Mesodermal cell (in vitro differentiated cells): ENCODE measurements at regions not wholly inside any gene's neighbourhood (a gene's known extent, or its start where the extent isn't known, plus 50 kb on each side); places are given as distances from the start of the nearest gene placed in this dataset.

ENCODE experiments used
- H3K27ac ChIP-seq: 2 replicates; pipeline ENCODE4 v1.7.0; 2013; ENCODE audit warnings: mild to moderate bottlenecking, low read depth, low read length, moderate library complexity; ENCODE audit not compliant: severe bottlenecking
- H3K36me3 ChIP-seq: 2 replicates; pipeline ENCODE4 v1.7.1; 2013; ENCODE audit warnings: mild to moderate bottlenecking, low read length, moderate library complexity; ENCODE audit not compliant: control insufficient read depth, insufficient read depth
- H3K4me1 ChIP-seq: one replicate; pipeline ENCODE4 v1.7.1; 2013; ENCODE audit warnings: mild to moderate bottlenecking, low read length; ENCODE audit not compliant: insufficient read depth, control insufficient read depth, poor library complexity, severe bottlenecking
- H3K4me3 ChIP-seq: 2 replicates; pipeline ENCODE4 v1.7.0; 2013; ENCODE audit warnings: low read length, control low read depth, mild to moderate bottlenecking; ENCODE audit not compliant: insufficient read depth, poor library complexity, severe bottlenecking; ENCODE audit errors: extremely low read depth
- H3K9me3 ChIP-seq: 2 replicates; pipeline ENCODE4 v1.7.1; 2013; ENCODE audit warnings: mild to moderate bottlenecking, low read length, moderate library complexity; ENCODE audit not compliant: control insufficient read depth
- whole genome bisulfite sequencing, 2 experiments: methylation state at CpG; one replicate each; pipeline ENCODE4 v1.1.5; 2013; ENCODE audit warnings: missing lambda C conversion rate in 2 of 2; ENCODE audit not compliant: insufficient coverage in 2 of 2; 5-methylcytosine and 5-hydroxymethylcytosine counted together

DNA sequence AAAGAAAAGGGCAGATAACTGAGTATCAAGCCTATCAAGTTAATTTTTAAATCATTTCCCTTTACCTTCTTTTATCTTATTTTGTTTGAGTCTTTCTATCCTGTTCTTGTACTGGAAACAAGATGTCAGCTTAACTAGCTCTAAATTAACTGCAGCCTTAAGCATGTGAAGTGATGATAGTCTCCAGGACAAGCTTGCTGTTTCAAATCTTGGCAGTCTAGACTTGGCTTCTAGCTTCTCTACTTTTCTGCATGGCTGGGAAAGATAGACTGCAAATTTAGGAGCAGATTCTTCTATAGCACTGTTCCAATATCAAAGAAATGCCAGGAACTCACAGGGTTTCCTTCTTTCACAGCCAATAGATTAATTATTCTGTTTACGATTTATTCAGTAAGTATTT is 1034.4 kb downstream of the TUSC7 start:
- Histone ChIP-seq H3K4me1 (no peaks in the 10 kb centered on the region), H3K27ac (no peak overlapping the region), H3K36me3 (no peaks in the 10 kb centered on the region), H3K4me3 (no peak overlapping the region), H3K9me3 (no peaks in the 10 kb centered on the region)
- WGBS, 2 experiments: no CpG with 5 or more reads among the region's 1 CpG

DNA sequence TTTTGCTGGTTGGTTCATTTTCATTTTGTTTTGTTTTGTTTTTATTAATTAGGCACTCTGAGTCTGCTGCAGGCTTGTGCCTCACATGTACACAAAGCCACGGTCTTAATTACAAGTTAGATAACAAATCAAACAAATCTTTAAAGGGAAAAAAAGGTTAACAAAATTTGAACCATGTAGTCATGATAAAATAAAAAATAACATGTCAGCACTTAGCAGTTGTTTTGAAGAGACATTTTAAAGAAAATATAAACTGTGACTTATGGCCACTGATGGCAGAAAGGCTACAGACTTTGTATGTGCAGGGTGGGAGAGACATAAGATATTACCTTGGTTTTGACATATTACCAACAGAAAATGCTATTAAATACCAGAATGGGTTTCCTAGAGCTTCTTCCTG is 1035.4 kb downstream of the TUSC7 start:
- WGBS, 2 experiments: no CpG with 5 or more reads among the region's 1 CpG
- no peak overlapping the region for H3K27ac ChIP-seq
- no peaks in the 10 kb centered on the region for H3K4me1 ChIP-seq
- H3K4me3 ChIP-seq: no peak overlapping the region
- H3K36me3 ChIP-seq: no peaks in the 10 kb centered on the region
- no peaks in the 10 kb centered on the region for H3K9me3 ChIP-seq

DNA sequence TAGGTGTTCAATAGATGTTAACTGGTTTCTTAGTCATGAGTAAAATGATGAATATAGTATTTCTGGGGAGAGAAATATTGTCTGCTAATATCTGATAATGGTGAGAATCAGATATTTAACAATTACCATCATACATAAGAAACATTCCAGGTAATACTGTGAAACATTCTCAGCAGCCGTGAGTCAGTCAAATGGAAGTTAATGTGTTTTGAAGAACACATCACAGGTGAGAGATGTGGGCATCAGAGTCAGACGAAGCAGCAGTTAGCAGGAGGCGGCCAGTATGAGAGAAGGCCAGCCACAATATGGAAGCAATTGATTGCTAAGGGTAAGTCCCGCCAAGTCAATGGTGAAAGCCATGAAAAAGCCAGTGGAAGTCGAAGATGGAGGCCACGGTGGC is 1035.9 kb downstream of the TUSC7 start:
- no peak overlapping the region for H3K27ac ChIP-seq
- H3K36me3 ChIP-seq: no peaks in the 10 kb centered on the region
- H3K4me1 ChIP-seq: no peaks in the 10 kb centered on the region
- 80 to 85% methylated on average over 5 to 6 of the region's 6 CpGs for WGBS, 2 experiments
- no peaks in the 10 kb centered on the region for H3K9me3 ChIP-seq
- H3K4me3 ChIP-seq: no peak overlapping the region

DNA sequence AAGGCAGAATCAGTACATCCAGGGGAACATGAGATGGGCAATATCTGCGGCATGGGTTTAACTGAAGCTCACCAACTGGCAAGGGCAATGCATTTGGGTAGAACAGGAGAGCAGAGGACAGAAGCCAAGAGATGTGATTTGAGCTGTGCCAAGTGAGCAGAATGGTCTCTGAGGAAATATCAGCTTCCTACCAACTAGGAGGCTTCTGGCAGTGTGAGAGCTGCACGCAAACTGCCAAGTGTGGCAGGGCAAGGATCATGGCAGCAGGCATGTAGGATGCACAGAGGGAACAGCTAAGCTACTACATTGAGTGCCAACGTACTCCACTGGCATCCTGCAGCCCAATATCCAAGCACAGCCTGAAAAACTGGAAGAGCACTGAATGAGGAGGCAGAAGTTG is 1036.5 kb downstream of the TUSC7 start:
- WGBS, 2 experiments: 52 to 86% methylated on average over 2 of the region's 3 CpGs
- no peaks in the 10 kb centered on the region for H3K4me1 ChIP-seq
- H3K36me3 ChIP-seq: no peaks in the 10 kb centered on the region
- H3K27ac ChIP-seq: no peak overlapping the region
- no peaks in the 10 kb centered on the region for H3K9me3 ChIP-seq
- H3K4me3 ChIP-seq: no peak overlapping the region

DNA sequence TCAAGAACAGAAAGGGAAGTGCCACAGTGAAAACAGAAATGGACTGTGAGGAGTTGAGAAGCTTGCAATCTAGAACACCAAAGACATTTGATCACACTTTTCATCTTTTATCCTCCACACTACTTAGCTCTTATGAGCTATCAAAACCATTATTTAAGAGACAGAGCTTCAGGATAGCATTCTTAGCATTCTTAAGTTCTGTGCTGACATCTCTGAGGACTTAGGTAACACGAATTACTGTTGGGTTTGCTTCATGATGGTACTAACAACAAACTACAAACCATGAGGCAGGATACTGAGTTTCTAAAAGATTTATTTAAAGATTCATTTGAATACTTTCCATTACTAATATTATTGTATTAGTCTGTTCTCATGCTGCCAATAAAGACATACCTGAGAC is 1038.6 kb downstream of the TUSC7 start:
- no peaks in the 10 kb centered on the region for H3K9me3 ChIP-seq
- H3K4me3 ChIP-seq: no peak overlapping the region
- H3K36me3 ChIP-seq: no peaks in the 10 kb centered on the region
- no CpG with 5 or more reads among the region's 1 CpG for WGBS, 2 experiments
- H3K27ac ChIP-seq: no peak overlapping the region
- no peaks in the 10 kb centered on the region for H3K4me1 ChIP-seq

DNA sequence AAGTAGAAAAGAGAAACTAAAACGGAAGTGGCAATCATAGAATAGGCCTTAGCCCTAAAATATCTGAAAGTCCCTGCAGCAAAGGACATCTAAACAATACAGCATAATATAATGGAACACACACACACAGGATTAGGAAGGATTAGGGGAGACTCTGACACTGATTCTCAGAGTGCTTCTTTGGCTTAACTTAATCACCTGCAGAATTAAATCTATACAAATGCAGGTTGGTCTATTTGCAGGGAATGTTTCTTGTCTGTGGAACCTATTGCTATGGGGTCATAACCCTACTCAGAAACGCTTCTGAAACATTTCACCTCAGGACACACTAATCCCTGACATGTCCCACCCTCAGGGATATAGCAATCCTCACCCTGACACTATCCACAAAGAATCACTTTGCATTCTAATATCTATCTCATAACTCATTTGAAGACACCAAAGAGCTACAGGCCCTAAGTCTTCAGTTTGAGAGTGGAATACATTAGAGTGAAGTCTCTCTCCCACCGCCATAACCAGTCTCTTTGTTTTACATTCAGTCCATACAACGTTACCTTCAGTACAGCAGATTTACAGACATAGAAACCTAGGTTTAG is 1041.2 kb downstream of the TUSC7 start:
- no peak overlapping the region for H3K4me3 ChIP-seq
- 80% methylated on average over 1 of the region's 4 CpGs; no CpG with 5 or more reads in 1 of the 2 experiments for WGBS, 2 experiments
- no peaks in the 10 kb centered on the region for H3K4me1 ChIP-seq

DNA sequence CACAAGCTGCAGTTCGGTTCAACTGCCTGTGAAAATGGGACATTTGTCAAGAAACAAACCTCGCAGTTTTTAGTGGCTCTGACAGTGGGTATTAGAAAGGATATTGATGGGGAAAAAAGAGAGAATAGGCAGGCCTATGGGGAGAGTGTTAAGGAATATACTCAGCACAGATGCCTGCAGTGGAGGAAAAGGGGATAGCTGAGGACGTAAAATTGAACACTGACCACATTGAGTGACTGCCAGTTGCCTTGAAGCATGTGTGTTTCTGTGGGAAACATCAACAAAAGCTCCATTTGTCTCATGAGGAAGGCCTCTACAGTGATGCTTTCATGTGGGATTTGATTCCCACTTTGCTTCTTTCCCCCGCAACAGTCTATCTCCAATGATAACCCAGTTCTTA is 1042.1 kb downstream of the TUSC7 start:
- 85 to 97% methylated on average over 3 to 4 of the region's 4 CpGs for whole genome bisulfite sequencing, 2 experiments
- no peaks in the 10 kb centered on the region for H3K9me3 ChIP-seq
- no peaks in the 10 kb centered on the region for H3K4me1 ChIP-seq
- no peak overlapping the region for H3K4me3 ChIP-seq
- H3K27ac ChIP-seq: no peak overlapping the region
- H3K36me3 ChIP-seq: no peaks in the 10 kb centered on the region

More for the DNA sequence above, 1041.2 kb downstream of the TUSC7 start:
- no peaks in the 10 kb centered on the region for H3K9me3 ChIP-seq
- H3K27ac ChIP-seq: no peak overlapping the region
- no peaks in the 10 kb centered on the region for H3K36me3 ChIP-seq

DNA sequence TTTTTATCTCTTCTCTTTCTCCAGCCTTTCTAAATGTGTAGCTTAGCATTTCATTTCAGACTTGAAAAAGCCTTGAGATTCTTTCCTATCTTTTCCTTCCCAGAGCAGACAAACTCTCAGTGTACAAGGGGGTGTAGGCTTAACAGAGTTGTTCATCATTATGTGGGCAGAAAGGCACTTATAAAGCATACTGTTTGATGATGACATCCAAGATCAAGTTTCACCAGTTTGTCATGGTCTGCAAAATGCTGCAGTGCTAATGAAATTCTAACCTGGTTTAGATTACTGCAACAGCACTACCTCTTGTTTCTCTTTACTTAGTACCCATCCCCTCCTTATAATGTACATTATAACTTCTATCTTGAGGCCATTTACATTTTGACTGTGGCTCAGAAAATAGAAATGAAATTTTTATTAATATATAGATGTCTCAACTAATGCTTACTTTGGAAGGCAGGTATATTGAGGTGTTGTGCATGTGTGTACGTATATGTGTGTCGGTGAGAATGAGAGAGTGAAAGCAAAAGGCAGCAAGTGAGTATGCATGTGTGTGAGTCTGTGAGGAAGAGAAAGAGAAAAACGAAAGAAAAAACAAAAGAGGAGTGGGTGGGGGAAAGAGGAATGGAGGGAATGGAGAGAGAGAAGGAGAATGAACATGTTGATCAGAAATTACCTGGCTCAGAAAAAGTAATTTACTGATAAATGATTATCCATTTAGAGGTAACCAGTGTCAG is 1043.6 kb downstream of the TUSC7 start:
- no peaks in the 10 kb centered on the region for H3K4me1 ChIP-seq
- no peaks in the 10 kb centered on the region for H3K36me3 ChIP-seq
- H3K4me3 ChIP-seq: no peak overlapping the region
- H3K27ac ChIP-seq: no peak overlapping the region
- 97 to 100% methylated on average over 3 of the region's 3 CpGs for WGBS, 2 experiments
- H3K9me3 ChIP-seq: no peaks in the 10 kb centered on the region

DNA sequence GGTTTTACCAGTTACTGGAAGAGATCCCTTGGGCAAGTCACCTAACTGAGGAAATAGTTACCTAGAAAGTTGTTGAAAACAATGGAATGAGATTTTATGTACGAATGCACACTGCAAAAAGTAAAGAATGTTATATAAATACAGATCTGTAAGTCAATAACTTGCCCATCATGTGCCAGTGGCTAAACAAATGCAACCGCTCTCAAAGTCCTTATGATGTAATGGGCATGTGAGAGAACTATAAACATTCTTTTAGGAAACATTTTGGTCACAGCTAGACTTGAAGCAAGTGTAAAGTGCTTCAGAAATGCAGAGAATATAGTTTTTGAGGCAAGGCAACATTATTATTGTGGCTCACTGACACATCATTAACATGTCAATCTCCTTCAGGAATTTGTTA is 1044.5 kb downstream of the TUSC7 start:
- WGBS, 2 experiments: no CpG with 5 or more reads among the region's 2 CpGs
- Histone ChIP-seq H3K9me3 (no peaks in the 10 kb centered on the region), H3K27ac (no peak overlapping the region), H3K4me1 (no peaks in the 10 kb centered on the region), H3K4me3 (no peak overlapping the region), H3K36me3 (no peaks in the 10 kb centered on the region)

DNA sequence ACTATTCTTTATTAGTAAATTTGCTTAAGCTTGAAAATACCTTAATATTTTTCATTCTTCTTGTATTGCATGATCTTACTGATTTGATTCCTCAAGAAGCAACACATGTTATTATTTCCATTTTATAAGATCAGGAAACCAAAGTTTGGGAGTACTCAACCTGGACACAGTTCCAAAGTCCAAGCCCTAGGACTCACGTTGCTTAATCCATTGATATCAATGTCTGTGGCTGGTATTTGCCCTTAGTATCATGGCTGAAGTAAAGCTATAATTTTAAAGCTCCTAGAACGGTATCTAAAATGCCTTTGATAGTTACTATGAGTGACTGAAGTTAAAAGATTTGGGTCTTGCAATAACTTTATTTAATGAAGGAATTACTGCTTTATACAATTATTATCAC is 1045.3 kb downstream of the TUSC7 start:
- WGBS, 2 experiments: 83% methylated on average over 1 of the region's 2 CpGs; no CpG with 5 or more reads in 1 of the 2 experiments
- H3K4me3 ChIP-seq: no peak overlapping the region
- H3K27ac ChIP-seq: no peak overlapping the region
- no peaks in the 10 kb centered on the region for H3K9me3 ChIP-seq
- no peaks in the 10 kb centered on the region for H3K4me1 ChIP-seq
- no peaks in the 10 kb centered on the region for H3K36me3 ChIP-seq

DNA sequence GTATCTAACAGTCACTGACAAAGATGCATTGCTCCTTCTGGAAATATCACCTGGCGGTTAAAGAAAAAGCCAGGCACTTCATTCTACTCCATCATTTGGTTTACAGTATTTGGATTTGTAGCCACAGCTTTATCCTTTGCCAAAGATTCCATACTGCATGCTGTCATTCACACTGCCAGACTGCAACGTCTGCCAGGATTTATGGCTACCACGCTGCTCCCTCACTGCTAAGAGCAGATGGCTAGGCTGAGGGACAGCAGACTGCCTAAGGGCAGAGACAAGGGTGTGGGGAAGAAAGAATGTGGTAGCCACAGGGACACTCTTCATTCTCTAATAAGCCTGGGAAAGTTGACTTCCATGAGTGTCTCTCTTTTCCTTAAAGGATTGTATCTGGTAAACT is 1047.0 kb downstream of the TUSC7 start:
- Histone ChIP-seq H3K4me3 (no peak overlapping the region), H3K4me1 (no peaks in the 10 kb centered on the region), H3K9me3 (no peaks in the 10 kb centered on the region), H3K27ac (no peak overlapping the region), H3K36me3 (no peaks in the 10 kb centered on the region)
- 33 to 50% methylated on average over 3 of the region's 3 CpGs for WGBS, 2 experiments
